K562 (cell line): ENCODE measurements at regions not wholly inside any gene's neighbourhood (a gene's known extent, or its start where the extent isn't known, plus 50 kb on each side); places are given as distances from the start of the nearest gene placed in this dataset.

Experiments used
- ATAC-seq: fragments of 200-7000 bp; cut with Tn5 transposase; 3 replicates; pipeline ENCODE4 v1.9.1; 2020; ENCODE audit warnings: moderate library complexity
- BruUV-seq: library from RNA; stranded (reverse); fragments of 400-500 nt; replicated peaks from 2 replicates; lab custom pipeline; 2021; lab: Mats Ljungman, UMichigan
- CTCF ChIA-PET: fragments of 300-600 bp; formaldehyde crosslinking; extraction: SDS; loops from one replicate; lab custom pipeline; 2021; ENCODE audit warnings: low intra/inter-chr PET ratio; lab: Yijun Ruan, JAX
- POLR2A ChIA-PET: fragments of 300-600, 350-650 bp; sonication (Branson Sonifier 250); formaldehyde crosslinking; extraction: SDS; loops from one replicate; lab custom pipeline; 2021; ENCODE audit warnings: antibody characterized with exemption, inconsistent platforms; lab: Yijun Ruan, JAX
- DNase-seq, 4 experiments: peaks; one replicate each; pipeline versions ENCODE4 v3.0.0 to v3.0.0-alpha.2; 2011 to 2018; ENCODE audit warnings: low spot score in 3 of 4, mixed read lengths in 3 of 4; ENCODE audit errors: extremely low read depth in 1 of 4
- FAIRE-seq: peaks from 2 replicates; lab custom pipeline; 2011; peaks lifted over from hg19 to GRCh38; lab: Jason Lieb, UNC
- H2AFZ ChIP-seq: 2 replicates; pipeline ENCODE4 v1.6.0; 2011; ENCODE audit warnings: low read depth, low read length, control low read depth, inconsistent platforms
- H3K27ac ChIP-seq: fragments of 200-600 bp; 3 replicates; pipeline ENCODE4 v1.8.0; 2011; ENCODE audit warnings: low read depth, mild to moderate bottlenecking, control low read depth, inconsistent platforms, low read length, moderate library complexity, mixed read lengths; ENCODE audit errors: extremely low read depth
- H3K27me3 ChIP-seq, 2 experiments: fragments of 300-600 bp in 1 of 2; 2 replicates in 1 of 2; 3 replicates in 1 of 2; pipeline versions ENCODE4 v1.6.0 to v1.8.0; 2011; ENCODE audit warnings: inconsistent platforms in 2 of 2, low read length in 2 of 2, mild to moderate bottlenecking in 1 of 2, mixed read lengths in 1 of 2, moderate library complexity in 1 of 2; ENCODE audit not compliant: control insufficient read depth in 2 of 2, insufficient read depth in 2 of 2
- H3K36me3 ChIP-seq: fragments of 300-600 bp; 3 replicates; pipeline ENCODE4 v1.8.0; 2011; ENCODE audit warnings: mild to moderate bottlenecking, low read length, inconsistent platforms; ENCODE audit not compliant: control insufficient read depth, insufficient read depth
- H3K4me1 ChIP-seq, 2 experiments: fragments of 200-600 bp in 1 of 2; replicated peaks in 1 of 2; 2 replicates in 1 of 2; 3 replicates in 1 of 2; pipeline versions ENCODE4 v1.5.1 to v1.8.0; 2011; ENCODE audit warnings: inconsistent platforms in 2 of 2, low read length in 2 of 2, mild to moderate bottlenecking in 1 of 2, mixed read lengths in 1 of 2, moderate library complexity in 1 of 2; ENCODE audit not compliant: control insufficient read depth in 2 of 2, insufficient read depth in 2 of 2
- H3K4me2 ChIP-seq: 2 replicates; pipeline ENCODE4 v1.6.1; 2011; ENCODE audit warnings: low read length, control low read depth, inconsistent platforms, mixed read lengths; ENCODE audit not compliant: insufficient read depth
- H3K4me3 ChIP-seq: fragments of 200-600 bp; sonication (generic), shearing (Covaris generic); 2 replicates; pipeline ENCODE4 v1.5.1; 2016; ENCODE audit warnings: control low read depth, inconsistent platforms
- H3K79me2 ChIP-seq: fragments of 200-600 bp; 3 replicates; pipeline ENCODE4 v1.8.0; 2011; ENCODE audit warnings: low read length, inconsistent platforms; ENCODE audit not compliant: control insufficient read depth, insufficient read depth
- H3K9ac ChIP-seq, 2 experiments: 2 replicates each; pipeline versions ENCODE4 v1.6.0 to v1.6.1; 2011; ENCODE audit warnings: low read depth in 2 of 2, low read length in 2 of 2, control low read depth in 1 of 2, inconsistent platforms in 1 of 2, mild to moderate bottlenecking in 1 of 2, mixed read lengths in 1 of 2; ENCODE audit not compliant: insufficient read depth in 1 of 2
- H3K9me1 ChIP-seq: one replicate; pipeline ENCODE4 v1.6.0; 2011; ENCODE audit warnings: inconsistent platforms, mild to moderate bottlenecking, low read length, moderate library complexity; ENCODE audit not compliant: control insufficient read depth, insufficient read depth
- H3K9me3 ChIP-seq: replicated peaks from 2 replicates; pipeline ENCODE4 v1.5.1; 2011; ENCODE audit warnings: low read depth, low read length, inconsistent platforms; ENCODE audit not compliant: control insufficient read depth, insufficient read depth
- H4K20me1 ChIP-seq: replicated peaks from 2 replicates; pipeline ENCODE4 v1.6.1; 2011; ENCODE audit warnings: low read length, inconsistent platforms, mixed read lengths; ENCODE audit not compliant: control insufficient read depth, insufficient read depth
- CCAR2 ChIP-seq: fragments of 200-400 bp; formaldehyde crosslinking; IDR thresholded peaks from 2 replicates; pipeline ENCODE4 v1.6.1; 2017; ENCODE audit warnings: mild to moderate bottlenecking, low read depth, low read length
- ESRRA ChIP-seq: fragments of 450-650 bp; IDR thresholded peaks from 2 replicates; pipeline ENCODE4 v1.6.1; 2014; ENCODE audit warnings: low read depth, mild to moderate bottlenecking, moderate library complexity, borderline replicate concordance
- GABPB2 ChIP-seq: fragments of 250-450 bp; sonication (Bioruptor Pico); conservative IDR thresholded peaks from 2 replicates; pipeline ENCODE4 v1.5.1; 2021; ENCODE audit warnings: mild to moderate bottlenecking
- HMG20A ChIP-seq: fragments of 450-650 bp; formaldehyde crosslinking; conservative IDR thresholded peaks from 2 replicates; pipeline ENCODE4 v1.4.0; 2020; ENCODE audit warnings: mild to moderate bottlenecking, mixed read lengths
- HOXB6 ChIP-seq: fragments of 250-450 bp; sonication (Bioruptor Pico); IDR thresholded peaks from 2 replicates; pipeline ENCODE4 v1.5.1; 2022; ENCODE audit warnings: mild to moderate bottlenecking, borderline replicate concordance
- HSF4 ChIP-seq: fragments of 250-450 bp; sonication (Bioruptor Pico); IDR thresholded peaks from 2 replicates; pipeline ENCODE4 v2.1.2; 2022; ENCODE audit warnings: mild to moderate bottlenecking, moderate library complexity, borderline replicate concordance
- NFXL1 ChIP-seq: fragments of 450-650 bp; formaldehyde crosslinking; IDR thresholded peaks from 2 replicates; pipeline ENCODE4 v1.4.0; 2021; ENCODE audit warnings: mild to moderate bottlenecking
- TAF9B ChIP-seq: fragments of 450-650 bp; IDR thresholded peaks from 2 replicates; pipeline ENCODE4 v1.6.1; 2018; ENCODE audit warnings: mild to moderate bottlenecking; ENCODE audit not compliant: partially characterized antibody
- XRCC4 ChIP-seq: IDR thresholded peaks from one replicate; pipeline ENCODE4 v1.6.1; 2011; ENCODE audit not compliant: insufficient read depth, insufficient read length; ENCODE audit errors: extremely low read depth
- ZNF3 ChIP-seq: fragments of 250-450 bp; sonication (Bioruptor Pico); IDR thresholded peaks from 2 replicates; pipeline ENCODE4 v1.5.0; 2021; ENCODE audit warnings: mild to moderate bottlenecking, moderate library complexity
- ZNF75A ChIP-seq: fragments of 450-650 bp; formaldehyde crosslinking; IDR thresholded peaks from 2 replicates; pipeline ENCODE4 v1.4.0; 2020; ENCODE audit warnings: mild to moderate bottlenecking
- WGBS: fragments of 100-300 bp; shearing (Covaris generic); methylation state at CpG from one replicate; pipeline ENCODE4 v1.1.6; 2016; ENCODE audit warnings: low coverage, mixed read lengths; ENCODE audit not compliant: insufficient coverage; ENCODE audit errors: missing lambda C conversion rate; 5-methylcytosine and 5-hydroxymethylcytosine counted together
- in situ Hi-C: fragments of 300-500 bp; cut with MboI; formaldehyde crosslinking; loops from 4 replicates; pipeline ENCODE4 v1.15.0; 2018; ENCODE audit warnings: inconsistent platforms, mixed read lengths
- intact Hi-C: fragments of 100-400 bp; cut with micrococcal nuclease; formaldehyde crosslinking; loops from 2 replicates; pipeline ENCODE4 v1.14.2; 2022
- TF ChIP-seq, protein P1 (sequence below): sonication (generic); formaldehyde crosslinking; IDR thresholded peaks from 2 replicates; pipeline ENCODE4 v1.4.0; 2020; ENCODE audit warnings: mild to moderate bottlenecking, missing genetic modification reagents
- TF ChIP-seq, protein P2 (sequence below): sonication (generic); formaldehyde crosslinking; IDR thresholded peaks from 2 replicates; pipeline ENCODE4 v1.8.1; 2023; ENCODE audit warnings: mild to moderate bottlenecking, missing genetic modification reagents
- TF ChIP-seq, protein P3 (sequence below): sonication (generic); formaldehyde crosslinking; IDR thresholded peaks from 2 replicates; pipeline ENCODE4 v1.8.0; 2022; ENCODE audit warnings: mild to moderate bottlenecking, missing genetic modification reagents

DNA sequence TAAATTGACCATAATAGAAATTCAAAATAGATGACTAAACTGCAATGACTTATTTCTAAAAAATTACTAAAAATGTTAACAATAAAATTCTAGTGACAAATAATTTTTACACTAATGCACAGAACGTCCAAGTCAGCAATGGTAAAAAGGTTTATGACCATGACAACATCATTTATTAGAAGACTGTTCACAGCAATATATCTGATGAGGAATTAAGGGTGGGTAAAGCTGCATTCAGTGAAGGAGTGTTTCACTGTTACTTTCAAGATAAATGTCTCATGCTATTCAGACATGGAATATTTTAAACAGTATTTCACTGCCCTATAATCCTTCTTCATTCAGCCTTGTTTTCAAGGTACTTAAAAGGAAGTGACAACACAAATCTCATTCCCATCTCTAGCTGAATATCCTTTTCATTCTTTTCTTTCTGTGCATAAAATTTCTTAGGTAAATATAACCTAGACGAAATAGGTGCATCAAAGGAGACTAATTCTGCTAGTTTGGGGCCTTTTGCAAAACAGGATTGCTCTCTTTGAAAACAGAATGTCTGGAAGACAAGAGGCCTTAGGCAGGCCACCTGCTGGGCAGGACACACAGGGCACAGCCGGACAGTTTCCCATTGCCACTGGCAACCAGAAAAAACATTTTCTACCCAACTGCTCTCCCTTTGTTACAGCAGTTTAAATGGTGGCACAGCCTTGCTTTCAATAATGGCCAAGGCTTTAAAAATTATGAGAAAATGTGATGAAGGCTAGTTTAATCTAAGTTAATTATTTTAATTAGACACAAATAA lies 600.3 kb downstream of the SPRY1 start:
- ATAC-seq = no peak
- no peak overlapping the region for H3K27ac ChIP-seq
- FAIRE-seq = no peak
- in situ Hi-C loops (no loop called here), intact Hi-C loops (no loop called here)
- H3K9me1 ChIP-seq = no peaks in the 10 kb centered on the region
- no peaks in the 10 kb centered on the region for H3K4me1 ChIP-seq
- H2AFZ ChIP-seq = no peak overlapping the region
- no peaks in the 10 kb centered on the region for H4K20me1 ChIP-seq
- no peak overlapping the region for H3K4me3 ChIP-seq
- H3K9ac ChIP-seq = no peak overlapping the region
- no peaks in the 10 kb centered on the region for H3K27me3 ChIP-seq
- CTCF ChIA-PET = no interaction called here
- no peak overlapping the region for H3K4me2 ChIP-seq
- DNase-seq = no peak
- no peaks in the 10 kb centered on the region; the same call in 1 of the 2 replicates for H3K9me3 ChIP-seq
- no peaks in the 10 kb centered on the region for H3K79me2 ChIP-seq
- H3K36me3 ChIP-seq = no peaks in the 10 kb centered on the region
- no TSS peak for BruUV-seq
- POLR2A ChIA-PET = no interaction called here
- WGBS = 0% methylated on average over 3 of the region's 3 CpGs
- no peak for TF ChIP-seq HSF4 (CRISPR knock-in tag)
- no peak for TF ChIP-seq TAF9B
- TF ChIP-seq HOXB6 (CRISPR knock-in tag) = no peak
- TF ChIP-seq, protein P1, sequence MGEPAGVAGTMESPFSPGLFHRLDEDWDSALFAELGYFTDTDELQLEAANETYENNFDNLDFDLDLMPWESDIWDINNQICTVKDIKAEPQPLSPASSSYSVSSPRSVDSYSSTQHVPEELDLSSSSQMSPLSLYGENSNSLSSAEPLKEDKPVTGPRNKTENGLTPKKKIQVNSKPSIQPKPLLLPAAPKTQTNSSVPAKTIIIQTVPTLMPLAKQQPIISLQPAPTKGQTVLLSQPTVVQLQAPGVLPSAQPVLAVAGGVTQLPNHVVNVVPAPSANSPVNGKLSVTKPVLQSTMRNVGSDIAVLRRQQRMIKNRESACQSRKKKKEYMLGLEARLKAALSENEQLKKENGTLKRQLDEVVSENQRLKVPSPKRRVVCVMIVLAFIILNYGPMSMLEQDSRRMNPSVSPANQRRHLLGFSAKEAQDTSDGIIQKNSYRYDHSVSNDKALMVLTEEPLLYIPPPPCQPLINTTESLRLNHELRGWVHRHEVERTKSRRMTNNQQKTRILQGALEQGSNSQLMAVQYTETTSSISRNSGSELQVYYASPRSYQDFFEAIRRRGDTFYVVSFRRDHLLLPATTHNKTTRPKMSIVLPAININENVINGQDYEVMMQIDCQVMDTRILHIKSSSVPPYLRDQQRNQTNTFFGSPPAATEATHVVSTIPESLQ (CRISPR knock-in tag) = no peak
- no peak for TF ChIP-seq XRCC4
- TF ChIP-seq NFXL1 (CRISPR knock-in tag) = no peak
- no peak for TF ChIP-seq ESRRA
- TF ChIP-seq HMG20A (CRISPR knock-in tag) = no peak
- TF ChIP-seq GABPB2 = no peak
- TF ChIP-seq ZNF3 = no peak
- no peak for TF ChIP-seq ZNF75A
- TF ChIP-seq, protein P2, sequence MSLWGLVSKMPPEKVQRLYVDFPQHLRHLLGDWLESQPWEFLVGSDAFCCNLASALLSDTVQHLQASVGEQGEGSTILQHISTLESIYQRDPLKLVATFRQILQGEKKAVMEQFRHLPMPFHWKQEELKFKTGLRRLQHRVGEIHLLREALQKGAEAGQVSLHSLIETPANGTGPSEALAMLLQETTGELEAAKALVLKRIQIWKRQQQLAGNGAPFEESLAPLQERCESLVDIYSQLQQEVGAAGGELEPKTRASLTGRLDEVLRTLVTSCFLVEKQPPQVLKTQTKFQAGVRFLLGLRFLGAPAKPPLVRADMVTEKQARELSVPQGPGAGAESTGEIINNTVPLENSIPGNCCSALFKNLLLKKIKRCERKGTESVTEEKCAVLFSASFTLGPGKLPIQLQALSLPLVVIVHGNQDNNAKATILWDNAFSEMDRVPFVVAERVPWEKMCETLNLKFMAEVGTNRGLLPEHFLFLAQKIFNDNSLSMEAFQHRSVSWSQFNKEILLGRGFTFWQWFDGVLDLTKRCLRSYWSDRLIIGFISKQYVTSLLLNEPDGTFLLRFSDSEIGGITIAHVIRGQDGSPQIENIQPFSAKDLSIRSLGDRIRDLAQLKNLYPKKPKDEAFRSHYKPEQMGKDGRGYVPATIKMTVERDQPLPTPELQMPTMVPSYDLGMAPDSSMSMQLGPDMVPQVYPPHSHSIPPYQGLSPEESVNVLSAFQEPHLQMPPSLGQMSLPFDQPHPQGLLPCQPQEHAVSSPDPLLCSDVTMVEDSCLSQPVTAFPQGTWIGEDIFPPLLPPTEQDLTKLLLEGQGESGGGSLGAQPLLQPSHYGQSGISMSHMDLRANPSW (CRISPR knock-in tag) = no peak
- TF ChIP-seq, protein P3, sequence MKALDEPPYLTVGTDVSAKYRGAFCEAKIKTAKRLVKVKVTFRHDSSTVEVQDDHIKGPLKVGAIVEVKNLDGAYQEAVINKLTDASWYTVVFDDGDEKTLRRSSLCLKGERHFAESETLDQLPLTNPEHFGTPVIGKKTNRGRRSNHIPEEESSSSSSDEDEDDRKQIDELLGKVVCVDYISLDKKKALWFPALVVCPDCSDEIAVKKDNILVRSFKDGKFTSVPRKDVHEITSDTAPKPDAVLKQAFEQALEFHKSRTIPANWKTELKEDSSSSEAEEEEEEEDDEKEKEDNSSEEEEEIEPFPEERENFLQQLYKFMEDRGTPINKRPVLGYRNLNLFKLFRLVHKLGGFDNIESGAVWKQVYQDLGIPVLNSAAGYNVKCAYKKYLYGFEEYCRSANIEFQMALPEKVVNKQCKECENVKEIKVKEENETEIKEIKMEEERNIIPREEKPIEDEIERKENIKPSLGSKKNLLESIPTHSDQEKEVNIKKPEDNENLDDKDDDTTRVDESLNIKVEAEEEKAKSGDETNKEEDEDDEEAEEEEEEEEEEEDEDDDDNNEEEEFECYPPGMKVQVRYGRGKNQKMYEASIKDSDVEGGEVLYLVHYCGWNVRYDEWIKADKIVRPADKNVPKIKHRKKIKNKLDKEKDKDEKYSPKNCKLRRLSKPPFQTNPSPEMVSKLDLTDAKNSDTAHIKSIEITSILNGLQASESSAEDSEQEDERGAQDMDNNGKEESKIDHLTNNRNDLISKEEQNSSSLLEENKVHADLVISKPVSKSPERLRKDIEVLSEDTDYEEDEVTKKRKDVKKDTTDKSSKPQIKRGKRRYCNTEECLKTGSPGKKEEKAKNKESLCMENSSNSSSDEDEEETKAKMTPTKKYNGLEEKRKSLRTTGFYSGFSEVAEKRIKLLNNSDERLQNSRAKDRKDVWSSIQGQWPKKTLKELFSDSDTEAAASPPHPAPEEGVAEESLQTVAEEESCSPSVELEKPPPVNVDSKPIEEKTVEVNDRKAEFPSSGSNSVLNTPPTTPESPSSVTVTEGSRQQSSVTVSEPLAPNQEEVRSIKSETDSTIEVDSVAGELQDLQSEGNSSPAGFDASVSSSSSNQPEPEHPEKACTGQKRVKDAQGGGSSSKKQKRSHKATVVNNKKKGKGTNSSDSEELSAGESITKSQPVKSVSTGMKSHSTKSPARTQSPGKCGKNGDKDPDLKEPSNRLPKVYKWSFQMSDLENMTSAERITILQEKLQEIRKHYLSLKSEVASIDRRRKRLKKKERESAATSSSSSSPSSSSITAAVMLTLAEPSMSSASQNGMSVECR (CRISPR knock-in tag) = no peak
- TF ChIP-seq CCAR2 = no peak
